Mesenchymal stem cell (in vitro differentiated cells and primary cell): ENCODE measurements at regions not wholly inside any gene's neighbourhood (a gene's known extent, or its start where the extent isn't known, plus 50 kb on each side); places are given as distances from the start of the nearest gene placed in this dataset.

Experiments
- DNase-seq: peaks from one replicate; pipeline ENCODE4 v3.0.0-alpha.2; 2013
- H2AFZ ChIP-seq: one replicate; pipeline ENCODE4 v1.6.1; 2013; ENCODE audit warnings: low read depth, mild to moderate bottlenecking, control low read depth, inconsistent platforms, low read length, moderate library complexity
- H2AK5ac ChIP-seq: 2 replicates; pipeline ENCODE4 v1.6.1; 2013; ENCODE audit warnings: low read length, moderate library complexity, mild to moderate bottlenecking, inconsistent platforms; ENCODE audit not compliant: severe bottlenecking
- H2BK120ac ChIP-seq: one replicate; pipeline ENCODE4 v1.6.1; 2013; ENCODE audit warnings: low read depth, mild to moderate bottlenecking, inconsistent platforms, low read length, moderate library complexity
- H2BK12ac ChIP-seq, 2 experiments: one replicate each; pipeline ENCODE4 v1.6.1; 2013; ENCODE audit warnings: inconsistent platforms in 2 of 2, low read length in 2 of 2, mild to moderate bottlenecking in 2 of 2, moderate library complexity in 2 of 2, control low read depth in 1 of 2
- H2BK15ac ChIP-seq: one replicate; pipeline ENCODE4 v1.6.1; 2013; ENCODE audit warnings: mild to moderate bottlenecking, low read depth, inconsistent platforms; ENCODE audit not compliant: poor library complexity, severe bottlenecking
- H2BK5ac ChIP-seq: 2 replicates; pipeline ENCODE4 v1.6.1; 2013; ENCODE audit warnings: low read depth, mild to moderate bottlenecking, low read length, control low read depth, inconsistent platforms; ENCODE audit not compliant: poor library complexity, severe bottlenecking
- H3K14ac ChIP-seq, 2 experiments: one replicate each; pipeline ENCODE4 v1.6.1; 2013; ENCODE audit warnings: inconsistent platforms in 2 of 2, low read length in 2 of 2, control low read depth in 1 of 2, mild to moderate bottlenecking in 1 of 2, moderate library complexity in 1 of 2
- H3K18ac ChIP-seq, 2 experiments: one replicate each; pipeline ENCODE4 v1.6.1; 2013; ENCODE audit warnings: inconsistent platforms in 2 of 2, low read length in 2 of 2, control low read depth in 1 of 2, low read depth in 1 of 2, mild to moderate bottlenecking in 1 of 2
- H3K23ac ChIP-seq, 2 experiments: one replicate each; pipeline ENCODE4 v1.6.1; 2013; ENCODE audit warnings: inconsistent platforms in 2 of 2, low read length in 2 of 2, mild to moderate bottlenecking in 2 of 2, moderate library complexity in 2 of 2, control low read depth in 1 of 2
- H3K27ac ChIP-seq: 2 replicates; pipeline ENCODE4 v1.5.1; 2013; ENCODE audit warnings: mild to moderate bottlenecking, moderate library complexity, low read length, control low read depth, inconsistent platforms; ENCODE audit not compliant: poor library complexity, severe bottlenecking
- H3K27me3 ChIP-seq, 2 experiments: 2 replicates each; pipeline versions ENCODE4 v1.6.1 to v1.7.0; 2013; ENCODE audit warnings: low read length in 2 of 2, mild to moderate bottlenecking in 2 of 2, moderate library complexity in 2 of 2, control low read depth in 1 of 2, inconsistent platforms in 1 of 2; ENCODE audit not compliant: control insufficient read depth in 1 of 2, insufficient read depth in 1 of 2
- H3K36me3 ChIP-seq, 2 experiments: 2 replicates each; pipeline versions ENCODE4 v1.6.1 to v1.7.0; 2013; ENCODE audit warnings: low read length in 2 of 2, control low read depth in 1 of 2, inconsistent platforms in 1 of 2, low read depth in 1 of 2, mild to moderate bottlenecking in 1 of 2; ENCODE audit not compliant: insufficient read depth in 2 of 2, control insufficient read depth in 1 of 2
- H3K4ac ChIP-seq, 2 experiments: one replicate each; pipeline ENCODE4 v1.6.1; 2013; ENCODE audit warnings: inconsistent platforms in 2 of 2, low read length in 2 of 2, mild to moderate bottlenecking in 2 of 2, moderate library complexity in 2 of 2, control low read depth in 1 of 2, low read depth in 1 of 2
- H3K4me1 ChIP-seq: 2 replicates; pipeline ENCODE4 v1.6.1; 2013; ENCODE audit warnings: low read depth, low read length, control low read depth; ENCODE audit not compliant: control insufficient read depth, insufficient read depth
- H3K4me2 ChIP-seq: 2 replicates; pipeline ENCODE4 v1.6.1; 2013; ENCODE audit warnings: low read length, mild to moderate bottlenecking, inconsistent platforms; ENCODE audit not compliant: poor library complexity, severe bottlenecking
- H3K4me3 ChIP-seq, 2 experiments: 2 replicates each; pipeline versions ENCODE4 v1.5.1 to v1.7.0; 2013; ENCODE audit warnings: low read length in 2 of 2, mild to moderate bottlenecking in 2 of 2, control low read depth in 1 of 2, low read depth in 1 of 2; ENCODE audit not compliant: insufficient read depth in 1 of 2
- H3K79me1 ChIP-seq: replicated peaks from 2 replicates; pipeline ENCODE4 v1.6.1; 2013; ENCODE audit warnings: mild to moderate bottlenecking, control low read depth, low read length, inconsistent platforms; ENCODE audit not compliant: poor library complexity, severe bottlenecking
- H3K9ac ChIP-seq: 2 replicates; pipeline ENCODE4 v1.7.0; 2013; ENCODE audit warnings: mild to moderate bottlenecking, low read length, moderate library complexity
- H3K9me3 ChIP-seq: 2 replicates; pipeline ENCODE4 v1.7.0; 2013; ENCODE audit warnings: mild to moderate bottlenecking, low read length; ENCODE audit not compliant: control insufficient read depth
- H4K8ac ChIP-seq: one replicate; pipeline ENCODE4 v1.6.1; 2013; ENCODE audit warnings: inconsistent platforms, mild to moderate bottlenecking, low read length, moderate library complexity
- H4K91ac ChIP-seq: one replicate; pipeline ENCODE4 v1.6.1; 2013; ENCODE audit warnings: mild to moderate bottlenecking, low read length, inconsistent platforms
- WGBS: methylation state at CpG from one replicate; pipeline ENCODE4 v1.1.7; 2013; ENCODE audit warnings: mixed read lengths; 5-methylcytosine and 5-hydroxymethylcytosine counted together

GRCh38 chr2:6605836-6606505 is 259.7 kb downstream of the CMPK2 start:
- H3K9ac ChIP-seq, result no peak overlapping the region
- H3K27me3 ChIP-seq, result no peaks in the 10 kb centered on the region
- no peak for DNase-seq
- no peaks in the 10 kb centered on the region for H3K36me3 ChIP-seq
- no peak overlapping the region for H2BK12ac ChIP-seq
- no peaks in the 10 kb centered on the region for H3K9me3 ChIP-seq
- H2AK5ac ChIP-seq, result no peak overlapping the region
- 76% methylated on average over 7 of the region's 7 CpGs for WGBS
- H4K91ac ChIP-seq, result no peak overlapping the region
- no peak overlapping the region for H2BK5ac ChIP-seq
- no peak overlapping the region for H3K14ac ChIP-seq
- no peak overlapping the region for H3K4me3 ChIP-seq
- no peaks in the 10 kb centered on the region for H3K4me1 ChIP-seq
- H3K4me2 ChIP-seq, result no peak overlapping the region
- H3K4ac ChIP-seq, result no peak overlapping the region
- no peak overlapping the region for H3K27ac ChIP-seq
- no peak overlapping the region for H2BK15ac ChIP-seq
- H2AFZ ChIP-seq, result no peak overlapping the region
- no peak overlapping the region for H2BK120ac ChIP-seq
- no peak overlapping the region for H3K18ac ChIP-seq
- no peak overlapping the region for H3K23ac ChIP-seq
- H3K79me1 ChIP-seq, result no peaks in the 10 kb centered on the region
- H4K8ac ChIP-seq, result no peak overlapping the region

- Histone ChIP-seq H3K23ac (no peak overlapping the region), H3K9me3 (peaks cover 28% of the 10 kb centered on the region), H4K8ac (no peak overlapping the region), H3K4me3 (no peak overlapping the region), H3K27ac (no peak overlapping the region), H2AK5ac (no peak overlapping the region), H3K9ac (no peak overlapping the region), H3K27me3 (no peaks in the 10 kb centered on the region), H3K4me2 (no peak overlapping the region), H3K14ac (no peak overlapping the region), H3K18ac (no peak overlapping the region), H2AFZ (no peak overlapping the region), H2BK120ac (no peak overlapping the region), H2BK5ac (no peak overlapping the region), H4K91ac (no peak overlapping the region), H2BK15ac (no peak overlapping the region), H3K36me3 (no peaks in the 10 kb centered on the region), H3K4ac (no peak overlapping the region), H3K79me1 (no peaks in the 10 kb centered on the region), H2BK12ac (no peak overlapping the region), H3K4me1 (no peaks in the 10 kb centered on the region)
- DNase-seq, result no peak
- WGBS, result 83% methylated on average over 4 of the region's 4 CpGs
These were observed 247.9 kb downstream of the CMPK2 start for GRCh38 chr2:6617794-6618193.

GRCh38 chr2:6618201-6618600 is 247.5 kb downstream of the CMPK2 start:
- Histone ChIP-seq H2BK5ac (no peak overlapping the region), H2BK120ac (no peak overlapping the region), H3K23ac (no peak overlapping the region), H3K27ac (no peak overlapping the region), H2BK15ac (no peak overlapping the region), H3K79me1 (no peaks in the 10 kb centered on the region), H3K4me1 (no peaks in the 10 kb centered on the region), H2BK12ac (no peak overlapping the region), H3K18ac (no peak overlapping the region), H2AK5ac (no peak overlapping the region), H3K4me3 (no peak overlapping the region), H4K8ac (no peak overlapping the region), H3K36me3 (no peaks in the 10 kb centered on the region), H4K91ac (no peak overlapping the region), H3K14ac (no peak overlapping the region), H3K27me3 (no peaks in the 10 kb centered on the region), H3K9me3 (peaks cover 24% of the 10 kb centered on the region), H3K4me2 (no peak overlapping the region), H2AFZ (no peak overlapping the region), H3K9ac (no peak overlapping the region), H3K4ac (no peak overlapping the region)
- DNase-seq, result no peak
- WGBS, result 94% methylated on average over 3 of the region's 6 CpGs

GRCh38 chr2:6623746-6624145 is 242.0 kb downstream of the CMPK2 start:
- H3K14ac ChIP-seq, result no peak overlapping the region
- H3K4me1 ChIP-seq, result no peaks in the 10 kb centered on the region
- no peaks in the 10 kb centered on the region for H3K27me3 ChIP-seq

More at GRCh38 chr2:6623746-6624145, 242.0 kb downstream of the CMPK2 start:
- Histone ChIP-seq H2BK5ac (no peak overlapping the region), H2BK120ac (no peak overlapping the region), H3K9ac (no peak overlapping the region), H3K4me2 (no peak overlapping the region), H2BK12ac (no peak overlapping the region), H4K91ac (no peak overlapping the region), H3K27ac (no peak overlapping the region), H3K18ac (no peak overlapping the region), H2BK15ac (no peak overlapping the region), H3K79me1 (no peaks in the 10 kb centered on the region), H3K9me3 (no peaks in the 10 kb centered on the region), H3K36me3 (no peaks in the 10 kb centered on the region), H3K4me3 (no peak overlapping the region), H3K4ac (no peak overlapping the region), H2AFZ (no peak overlapping the region), H4K8ac (no peak overlapping the region), H2AK5ac (no peak overlapping the region), H3K23ac (no peak overlapping the region)
- no CpG with 5 or more reads among the region's 2 CpGs for WGBS
- no peak for DNase-seq
